H1 (cell line): ENCODE measurements at regions not wholly inside any gene's neighbourhood (a gene's known extent, or its start where the extent isn't known, plus 50 kb on each side); places are given as distances from the start of the nearest gene placed in this dataset.

ENCODE experiments used
- CHD7 ChIP-seq: fragments of 300-600 bp; sonication (generic); IDR thresholded peaks from 2 replicates; pipeline ENCODE4 v1.7.1; 2012; ENCODE audit warnings: low read length, moderate library complexity, mild to moderate bottlenecking, inconsistent platforms; ENCODE audit not compliant: insufficient replicate concordance
- HDAC2 ChIP-seq, 2 experiments: fragments of 300-600 bp in 1 of 2; sonication (generic) in 1 of 2; IDR thresholded peaks; 2 replicates each; pipeline ENCODE4 v1.6.1; 2011 to 2012; ENCODE audit warnings: low read depth in 2 of 2, low read length in 2 of 2, mild to moderate bottlenecking in 2 of 2, moderate library complexity in 2 of 2, borderline replicate concordance in 1 of 2, inconsistent platforms in 1 of 2

DNA sequence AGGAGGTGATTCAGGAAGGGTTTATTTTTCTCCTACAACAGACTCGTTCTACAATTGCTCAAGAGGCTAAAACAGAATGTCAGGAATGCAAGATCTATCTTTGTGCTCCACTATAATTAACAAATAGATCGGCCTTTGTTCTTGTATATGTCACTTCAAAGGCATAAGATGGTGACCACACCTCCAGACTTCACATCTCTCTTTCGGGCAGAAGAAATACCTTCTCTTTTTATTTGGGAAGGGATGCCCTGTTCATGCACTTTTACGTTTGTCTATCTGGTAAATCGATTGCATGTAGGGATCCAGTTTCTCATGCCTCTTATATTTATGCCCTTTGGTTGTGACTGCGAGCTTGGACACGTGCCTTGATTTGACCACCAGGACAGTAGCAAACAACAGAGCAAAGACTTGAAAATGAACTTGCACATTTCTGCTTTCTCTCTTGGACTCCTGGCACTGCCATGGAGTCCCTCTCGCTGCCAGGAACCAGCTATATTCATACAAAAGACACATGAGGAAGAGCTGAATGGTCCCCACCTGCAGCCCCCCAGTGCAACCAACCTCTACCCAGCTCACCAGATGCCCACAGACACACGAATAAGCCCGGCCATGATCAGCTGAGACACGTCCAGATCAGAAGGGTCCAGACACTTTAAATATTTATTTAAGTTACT lies 219.8 kb upstream of the STXBP5 start (continued):
- TF ChIP-seq CHD7, result no peak
- no peak for TF ChIP-seq HDAC2 (IDR thresholded peaks at IDR 0.05; ENCODE audit: borderline replicate concordance in 1 of 2, low read depth in 2 of 2, low read length in 2 of 2)
